Ishikawa (cell line): ENCODE measurements at regions not wholly inside any gene's neighbourhood (a gene's known extent, or its start where the extent isn't known, plus 50 kb on each side); places are given as distances from the start of the nearest gene placed in this dataset.

Experiments used
- CEBPB ChIP-seq: IDR thresholded peaks from 2 replicates; pipeline ENCODE4 v1.6.1; 2012
- CREB1 ChIP-seq: IDR thresholded peaks from 2 replicates; pipeline ENCODE4 v1.6.1; 2012; ENCODE audit warnings: low read depth
- EGR1 ChIP-seq: IDR thresholded peaks from 2 replicates; pipeline ENCODE4 v1.6.1; 2012
- EP300 ChIP-seq: IDR thresholded peaks from 2 replicates; pipeline ENCODE4 v1.6.1; 2012; ENCODE audit warnings: borderline replicate concordance
- FOXM1 ChIP-seq: IDR thresholded peaks from 2 replicates; pipeline ENCODE4 v1.6.1; 2012; ENCODE audit warnings: low read depth, borderline replicate concordance
- NFIC ChIP-seq: IDR thresholded peaks from 2 replicates; pipeline ENCODE4 v1.6.1; 2012
- RAD21 ChIP-seq: IDR thresholded peaks from 2 replicates; pipeline ENCODE4 v1.6.1; 2012; ENCODE audit warnings: low read depth
- REST ChIP-seq: IDR thresholded peaks from 2 replicates; pipeline ENCODE4 v1.6.1; 2012; ENCODE audit warnings: low read depth, mild to moderate bottlenecking
- TAF1 ChIP-seq: IDR thresholded peaks from 2 replicates; pipeline ENCODE4 v1.6.1; 2012; ENCODE audit warnings: low read depth, mild to moderate bottlenecking
- TCF12 ChIP-seq: IDR thresholded peaks from 2 replicates; pipeline ENCODE4 v1.6.1; 2012; ENCODE audit warnings: low read depth
- YY1 ChIP-seq: IDR thresholded peaks from 2 replicates; pipeline ENCODE4 v1.6.1; 2012; ENCODE audit warnings: low read depth
- ZBTB7A ChIP-seq: IDR thresholded peaks from 2 replicates; pipeline ENCODE4 v1.6.1; 2012; ENCODE audit warnings: low read depth
- TF ChIP-seq, protein P1 (sequence below): IDR thresholded peaks from 2 replicates; pipeline ENCODE4 v1.6.1; 2012
- TF ChIP-seq, protein P2 (sequence below): IDR thresholded peaks from 2 replicates; pipeline ENCODE4 v1.6.1; 2012

GRCh38 chr1:31524186-31524901 lies 52.0 kb upstream of the TINAGL1 start:
- TF ChIP-seq EGR1, result no peak
- TF ChIP-seq YY1, result no peak
- TF ChIP-seq REST, result no peak
- no peak for TF ChIP-seq RAD21
- TF ChIP-seq EP300, result no peak
- no peak for TF ChIP-seq TAF1
- TF ChIP-seq, protein P1, sequence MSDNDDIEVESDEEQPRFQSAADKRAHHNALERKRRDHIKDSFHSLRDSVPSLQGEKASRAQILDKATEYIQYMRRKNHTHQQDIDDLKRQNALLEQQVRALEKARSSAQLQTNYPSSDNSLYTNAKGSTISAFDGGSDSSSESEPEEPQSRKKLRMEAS, result no peak
- TF ChIP-seq NFIC, result no peak
- TF ChIP-seq TCF12, result no peak
- no peak for TF ChIP-seq CEBPB
- TF ChIP-seq FOXM1, result no peak
- TF ChIP-seq CREB1, result no peak
- TF ChIP-seq ZBTB7A, result no peak
- TF ChIP-seq, protein P2, sequence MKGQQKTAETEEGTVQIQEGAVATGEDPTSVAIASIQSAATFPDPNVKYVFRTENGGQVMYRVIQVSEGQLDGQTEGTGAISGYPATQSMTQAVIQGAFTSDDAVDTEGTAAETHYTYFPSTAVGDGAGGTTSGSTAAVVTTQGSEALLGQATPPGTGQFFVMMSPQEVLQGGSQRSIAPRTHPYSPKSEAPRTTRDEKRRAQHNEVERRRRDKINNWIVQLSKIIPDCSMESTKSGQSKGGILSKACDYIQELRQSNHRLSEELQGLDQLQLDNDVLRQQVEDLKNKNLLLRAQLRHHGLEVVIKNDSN, result no peak
